WTC11 (cell line): ENCODE measurements at regions not wholly inside any gene's neighbourhood (a gene's known extent, or its start where the extent isn't known, plus 50 kb on each side); places are given as distances from the start of the nearest gene placed in this dataset.

Experiments
- IRF2 ChIP-seq: sonication (generic); formaldehyde crosslinking; IDR thresholded peaks from 2 replicates; pipeline ENCODE4 v1.8.0; 2022; ENCODE audit warnings: low read depth, missing genetic modification reagents, borderline replicate concordance
- SP1 ChIP-seq: sonication (generic); formaldehyde crosslinking; conservative IDR thresholded peaks from 2 replicates; pipeline ENCODE4 v1.8.1; 2022; ENCODE audit warnings: missing genetic modification reagents
- ZNF423 ChIP-seq: fragments of 250-450 bp; sonication (Bioruptor Pico); IDR thresholded peaks from 2 replicates; pipeline ENCODE4 v2.1.2; 2022; ENCODE audit warnings: mild to moderate bottlenecking, moderate library complexity
- TF ChIP-seq, protein P1 (sequence below): fragments of 250-450 bp; sonication (Bioruptor Pico); IDR thresholded peaks from 2 replicates; pipeline ENCODE4 v2.1.2; 2022; ENCODE audit warnings: mild to moderate bottlenecking, moderate library complexity
- TF ChIP-seq, protein P2 (sequence below): fragments of 200-600 bp; IDR thresholded peaks from 2 replicates; pipeline ENCODE4 v1.8.0; 2022; ENCODE audit warnings: antibody characterized with exemption
- TF ChIP-seq, protein P3 (sequence below): sonication (generic); formaldehyde crosslinking; IDR thresholded peaks from 2 replicates; pipeline ENCODE4 v1.8.0; 2022; ENCODE audit warnings: mild to moderate bottlenecking, missing genetic modification reagents
- TF ChIP-seq, protein P4 (sequence below): sonication (generic); formaldehyde crosslinking; conservative IDR thresholded peaks from 2 replicates; pipeline ENCODE4 v1.8.1; 2022; ENCODE audit warnings: mild to moderate bottlenecking, missing genetic modification reagents

DNA sequence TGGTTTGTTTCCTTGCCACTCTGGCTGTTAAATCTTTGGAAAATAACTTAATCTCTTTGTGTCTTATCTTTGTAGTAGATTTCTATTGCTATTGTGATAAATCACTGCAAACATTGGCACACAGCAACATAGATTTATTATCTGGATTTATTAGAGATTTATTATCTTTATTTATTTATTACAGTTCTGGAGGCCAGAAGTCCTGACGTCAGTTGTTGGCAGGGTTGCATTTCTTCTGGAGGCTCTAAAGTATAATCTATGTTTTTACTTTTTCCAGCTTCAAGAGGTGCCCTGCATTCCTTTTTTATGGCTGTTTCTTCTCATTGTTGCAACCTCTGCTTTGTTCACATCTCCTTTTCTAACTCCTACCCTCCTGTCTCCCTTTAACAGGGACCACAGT is 542.8 kb downstream of the GRXCR1 start:
- no peak for TF ChIP-seq IRF2
- TF ChIP-seq, protein P1, sequence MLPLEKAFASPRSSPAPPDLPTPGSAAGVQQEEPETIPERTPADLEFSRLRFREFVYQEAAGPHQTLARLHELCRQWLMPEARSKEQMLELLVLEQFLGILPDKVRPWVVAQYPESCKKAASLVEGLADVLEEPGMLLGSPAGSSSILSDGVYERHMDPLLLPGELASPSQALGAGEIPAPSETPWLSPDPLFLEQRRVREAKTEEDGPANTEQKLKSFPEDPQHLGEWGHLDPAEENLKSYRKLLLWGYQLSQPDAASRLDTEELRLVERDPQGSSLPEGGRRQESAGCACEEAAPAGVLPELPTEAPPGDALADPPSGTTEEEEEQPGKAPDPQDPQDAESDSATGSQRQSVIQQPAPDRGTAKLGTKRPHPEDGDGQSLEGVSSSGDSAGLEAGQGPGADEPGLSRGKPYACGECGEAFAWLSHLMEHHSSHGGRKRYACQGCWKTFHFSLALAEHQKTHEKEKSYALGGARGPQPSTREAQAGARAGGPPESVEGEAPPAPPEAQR (CRISPR knock-in tag) = no peak
- TF ChIP-seq, protein P2, sequence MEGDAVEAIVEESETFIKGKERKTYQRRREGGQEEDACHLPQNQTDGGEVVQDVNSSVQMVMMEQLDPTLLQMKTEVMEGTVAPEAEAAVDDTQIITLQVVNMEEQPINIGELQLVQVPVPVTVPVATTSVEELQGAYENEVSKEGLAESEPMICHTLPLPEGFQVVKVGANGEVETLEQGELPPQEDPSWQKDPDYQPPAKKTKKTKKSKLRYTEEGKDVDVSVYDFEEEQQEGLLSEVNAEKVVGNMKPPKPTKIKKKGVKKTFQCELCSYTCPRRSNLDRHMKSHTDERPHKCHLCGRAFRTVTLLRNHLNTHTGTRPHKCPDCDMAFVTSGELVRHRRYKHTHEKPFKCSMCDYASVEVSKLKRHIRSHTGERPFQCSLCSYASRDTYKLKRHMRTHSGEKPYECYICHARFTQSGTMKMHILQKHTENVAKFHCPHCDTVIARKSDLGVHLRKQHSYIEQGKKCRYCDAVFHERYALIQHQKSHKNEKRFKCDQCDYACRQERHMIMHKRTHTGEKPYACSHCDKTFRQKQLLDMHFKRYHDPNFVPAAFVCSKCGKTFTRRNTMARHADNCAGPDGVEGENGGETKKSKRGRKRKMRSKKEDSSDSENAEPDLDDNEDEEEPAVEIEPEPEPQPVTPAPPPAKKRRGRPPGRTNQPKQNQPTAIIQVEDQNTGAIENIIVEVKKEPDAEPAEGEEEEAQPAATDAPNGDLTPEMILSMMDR = no peak
- no peak for TF ChIP-seq ZNF423 (CRISPR knock-in tag)
- TF ChIP-seq, protein P3, sequence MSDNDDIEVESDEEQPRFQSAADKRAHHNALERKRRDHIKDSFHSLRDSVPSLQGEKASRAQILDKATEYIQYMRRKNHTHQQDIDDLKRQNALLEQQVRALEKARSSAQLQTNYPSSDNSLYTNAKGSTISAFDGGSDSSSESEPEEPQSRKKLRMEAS (CRISPR knock-in tag) = no peak
- no peak for TF ChIP-seq SP1 (CRISPR knock-in tag)
- TF ChIP-seq, protein P4, sequence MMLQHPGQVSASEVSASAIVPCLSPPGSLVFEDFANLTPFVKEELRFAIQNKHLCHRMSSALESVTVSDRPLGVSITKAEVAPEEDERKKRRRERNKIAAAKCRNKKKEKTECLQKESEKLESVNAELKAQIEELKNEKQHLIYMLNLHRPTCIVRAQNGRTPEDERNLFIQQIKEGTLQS = no peak
